Activated naive CD8-positive, alpha-beta T cell treated with anti-CD3 and anti-CD28 coated beads, Interleukin-2, amount 10 ng/mL, durations not matched to agents 7 days and 5 days (primary cell): ENCODE measurements at regions not wholly inside any gene's neighbourhood (a gene's known extent, or its start where the extent isn't known, plus 50 kb on each side); places are given as distances from the start of the nearest gene placed in this dataset.

Source experiments
- ATAC-seq: fragments of 150-1000 bp; cut with Tn5 transposase; one replicate; pipeline ENCODE4 v1.10.0; 2021; ENCODE audit warnings: low read depth, moderate library complexity
- POLR2A ChIA-PET: fragments of 350-600 bp; sonication (Branson Sonifier 250); formaldehyde crosslinking; loops from one replicate; lab custom pipeline; 2021; ENCODE audit warnings: antibody characterized with exemption; lab: Charles Lee
- DNase-seq: peaks from one replicate; pipeline ENCODE4 v3.0.0; 2021
- H3K27ac Mint-ChIP-seq: one replicate; pipeline ENCODE4 v1.8.0; 2022; ENCODE audit warnings: mild to moderate bottlenecking, mixed read lengths
- H3K27me3 Mint-ChIP-seq: one replicate; pipeline ENCODE4 v1.8.0; 2022; ENCODE audit warnings: mild to moderate bottlenecking, moderate library complexity, mixed read lengths
- H3K36me3 Mint-ChIP-seq: one replicate; pipeline ENCODE4 v1.8.0; 2021; ENCODE audit warnings: mild to moderate bottlenecking, mixed read lengths
- H3K4me1 Mint-ChIP-seq: one replicate; pipeline ENCODE4 v1.8.0; 2021; ENCODE audit warnings: mixed read lengths
- H3K4me3 Mint-ChIP-seq: one replicate; pipeline ENCODE4 v1.8.0; 2022; ENCODE audit warnings: mild to moderate bottlenecking, moderate library complexity, mixed read lengths
- H3K9me3 Mint-ChIP-seq: one replicate; pipeline ENCODE4 v1.8.0; 2021; ENCODE audit warnings: mixed read lengths

- Mint-ChIP-seq H3K27ac (no peak overlapping the region), H3K36me3 (no peaks in the 10 kb centered on the region), H3K27me3 (peaks cover 5% of the 10 kb centered on the region), H3K9me3 (no peaks in the 10 kb centered on the region), H3K4me1 (no peaks in the 10 kb centered on the region), H3K4me3 (no peak overlapping the region)
- DNase-seq (no peak), ATAC-seq (no peak)
- POLR2A ChIA-PET: no interaction called here
Observed at GRCh38 chr12:65611396-65611795, 212.9 kb upstream of the HMGA2 start.

- DNase-seq (no peak), ATAC-seq (no peak)
- peaks cover 2% of the 10 kb centered on the region for H3K27me3 Mint-ChIP-seq
- H3K4me1 Mint-ChIP-seq: no peaks in the 10 kb centered on the region
- POLR2A ChIA-PET: no interaction called here
- no peaks in the 10 kb centered on the region for H3K9me3 Mint-ChIP-seq
- no peaks in the 10 kb centered on the region for H3K36me3 Mint-ChIP-seq
- H3K4me3 Mint-ChIP-seq: no peak overlapping the region
- H3K27ac Mint-ChIP-seq: no peak overlapping the region
Observed at GRCh38 chr12:65612440-65612839, 211.8 kb upstream of the HMGA2 start.

GRCh38 chr12:65613692-65614091, 210.6 kb upstream of the HMGA2 start:
- Mint-ChIP-seq H3K9me3 (no peaks in the 10 kb centered on the region), H3K4me1 (no peaks in the 10 kb centered on the region), H3K27ac (no peak overlapping the region), H3K36me3 (no peaks in the 10 kb centered on the region), H3K4me3 (no peak overlapping the region), H3K27me3 (peaks cover 2% of the 10 kb centered on the region)
- POLR2A ChIA-PET: no interaction called here
- ATAC-seq (no peak), DNase-seq (no peak)

GRCh38 chr12:65614259-65614889, 209.9 kb upstream of the HMGA2 start:
- no peak overlapping the region for H3K27ac Mint-ChIP-seq
- DNase-seq (no peak), ATAC-seq (no peak)
- no peak overlapping the region for H3K4me3 Mint-ChIP-seq
- no peaks in the 10 kb centered on the region for H3K36me3 Mint-ChIP-seq
- POLR2A ChIA-PET: no interaction called here
- H3K4me1 Mint-ChIP-seq: peaks cover 2% of the 10 kb centered on the region
- no peaks in the 10 kb centered on the region for H3K9me3 Mint-ChIP-seq
- H3K27me3 Mint-ChIP-seq: no peaks in the 10 kb centered on the region

- POLR2A ChIA-PET: no interaction called here
- H3K4me3 Mint-ChIP-seq: no peak overlapping the region
Observed at GRCh38 chr12:65615118-65615517, 209.2 kb upstream of the HMGA2 start.

GRCh38 chr12:65616022-65616421, 208.3 kb upstream of the HMGA2 start:
- H3K9me3 Mint-ChIP-seq: no peaks in the 10 kb centered on the region
- H3K36me3 Mint-ChIP-seq: no peaks in the 10 kb centered on the region
- no peak for DNase-seq
- H3K27ac Mint-ChIP-seq: no peak overlapping the region
- H3K4me1 Mint-ChIP-seq: peaks cover 2% of the 10 kb centered on the region
- H3K4me3 Mint-ChIP-seq: no peak overlapping the region
- H3K27me3 Mint-ChIP-seq: no peaks in the 10 kb centered on the region
- ATAC-seq: no peak
- POLR2A ChIA-PET: no interaction called here

More at GRCh38 chr12:65615118-65615517, 209.2 kb upstream of the HMGA2 start:
- no peak for DNase-seq
- no peaks in the 10 kb centered on the region for H3K36me3 Mint-ChIP-seq
- no peaks in the 10 kb centered on the region for H3K27me3 Mint-ChIP-seq
- peaks cover 2% of the 10 kb centered on the region for H3K4me1 Mint-ChIP-seq
- ATAC-seq: no peak
- H3K9me3 Mint-ChIP-seq: no peaks in the 10 kb centered on the region
- no peak overlapping the region for H3K27ac Mint-ChIP-seq

GRCh38 chr12:65618588-65618987, 205.7 kb upstream of the HMGA2 start:
- ATAC-seq: no peak

GRCh38 chr12:65619018-65619417, 205.3 kb upstream of the HMGA2 start:
- H3K4me3 Mint-ChIP-seq: no peak overlapping the region
- peaks cover 2% of the 10 kb centered on the region for H3K27me3 Mint-ChIP-seq
- ATAC-seq (no peak), DNase-seq (no peak)
- POLR2A ChIA-PET: no interaction called here
- H3K27ac Mint-ChIP-seq: no peak overlapping the region
- no peaks in the 10 kb centered on the region for H3K36me3 Mint-ChIP-seq
- no peaks in the 10 kb centered on the region for H3K9me3 Mint-ChIP-seq
- H3K4me1 Mint-ChIP-seq: peaks cover 2% of the 10 kb centered on the region

More at GRCh38 chr12:65618588-65618987, 205.7 kb upstream of the HMGA2 start:
- no peak for DNase-seq
- no peaks in the 10 kb centered on the region for H3K36me3 Mint-ChIP-seq
- POLR2A ChIA-PET: no interaction called here
- H3K27me3 Mint-ChIP-seq: peaks cover 2% of the 10 kb centered on the region
- H3K4me3 Mint-ChIP-seq: no peak overlapping the region
- H3K4me1 Mint-ChIP-seq: peaks cover 2% of the 10 kb centered on the region
- no peak overlapping the region for H3K27ac Mint-ChIP-seq
- no peaks in the 10 kb centered on the region for H3K9me3 Mint-ChIP-seq

- DNase-seq (no peak), ATAC-seq (no peak)
- H3K36me3 Mint-ChIP-seq: no peaks in the 10 kb centered on the region
- peaks cover 2% of the 10 kb centered on the region for H3K27me3 Mint-ChIP-seq
- H3K9me3 Mint-ChIP-seq: no peaks in the 10 kb centered on the region
- H3K4me1 Mint-ChIP-seq: peaks cover 2% of the 10 kb centered on the region
- H3K4me3 Mint-ChIP-seq: no peak overlapping the region
- POLR2A ChIA-PET: no interaction called here
- H3K27ac Mint-ChIP-seq: no peak overlapping the region
Observed at GRCh38 chr12:65620046-65620445, 204.2 kb upstream of the HMGA2 start.

- no peak for DNase-seq
- Mint-ChIP-seq H3K36me3 (no peaks in the 10 kb centered on the region), H3K27ac (no peak overlapping the region), H3K4me3 (no peak overlapping the region), H3K27me3 (peaks cover 2% of the 10 kb centered on the region), H3K4me1 (peaks cover 2% of the 10 kb centered on the region), H3K9me3 (no peaks in the 10 kb centered on the region)
- POLR2A ChIA-PET: no interaction called here
- no peak for ATAC-seq
Observed at GRCh38 chr12:65622056-65622455, 202.2 kb upstream of the HMGA2 start.

- Mint-ChIP-seq H3K36me3 (no peaks in the 10 kb centered on the region), H3K27ac (no peak overlapping the region), H3K4me3 (no peak overlapping the region), H3K9me3 (no peaks in the 10 kb centered on the region), H3K27me3 (peaks cover 2% of the 10 kb centered on the region), H3K4me1 (peaks cover 2% of the 10 kb centered on the region)
- POLR2A ChIA-PET: no interaction called here
- DNase-seq (no peak), ATAC-seq (no peak)
Observed at GRCh38 chr12:65623507-65623906, 200.8 kb upstream of the HMGA2 start.

- H3K4me3 Mint-ChIP-seq: no peak overlapping the region
- ATAC-seq (no peak), DNase-seq (no peak)
- no peaks in the 10 kb centered on the region for H3K9me3 Mint-ChIP-seq
- no peaks in the 10 kb centered on the region for H3K4me1 Mint-ChIP-seq
- peaks cover 2% of the 10 kb centered on the region for H3K27me3 Mint-ChIP-seq
- POLR2A ChIA-PET: no interaction called here
- H3K36me3 Mint-ChIP-seq: no peaks in the 10 kb centered on the region
- no peak overlapping the region for H3K27ac Mint-ChIP-seq
Observed at GRCh38 chr12:65624554-65625086, 199.7 kb upstream of the HMGA2 start.

- Mint-ChIP-seq H3K27me3 (peaks cover 3% of the 10 kb centered on the region), H3K9me3 (no peaks in the 10 kb centered on the region), H3K4me3 (no peak overlapping the region), H3K4me1 (no peaks in the 10 kb centered on the region), H3K36me3 (no peaks in the 10 kb centered on the region), H3K27ac (no peak overlapping the region)
- ATAC-seq: no peak
- DNase-seq: no peak
- POLR2A ChIA-PET: no interaction called here
Observed at GRCh38 chr12:65628061-65628460, 196.2 kb upstream of the HMGA2 start.

GRCh38 chr12:65630555-65630954, 193.7 kb upstream of the HMGA2 start:
- DNase-seq (no peak), ATAC-seq (no peak)
- H3K27ac Mint-ChIP-seq: no peak overlapping the region
- H3K27me3 Mint-ChIP-seq: peaks cover 3% of the 10 kb centered on the region
- POLR2A ChIA-PET: no interaction called here
- no peak overlapping the region for H3K4me3 Mint-ChIP-seq
- no peaks in the 10 kb centered on the region for H3K4me1 Mint-ChIP-seq
- no peaks in the 10 kb centered on the region for H3K36me3 Mint-ChIP-seq
- H3K9me3 Mint-ChIP-seq: no peaks in the 10 kb centered on the region
